ENCODE measurements at regions not wholly inside any gene's neighbourhood (a gene's known extent, or its start where the extent isn't known, plus 50 kb on each side); places are given as distances from the start of the nearest gene placed in this dataset.

- H3K4me1 ChIP-seq: no peaks in the 10 kb centered on the region
- ATAC-seq (peak; percentile 30), DNase-seq (no peak)
- no peaks in the 10 kb centered on the region for H3K36me3 ChIP-seq (replicated peaks in 1 of 2; ENCODE audit: insufficient read depth in 1 of 2, low read depth in 2 of 2)
- H3K9me3 ChIP-seq: peaks cover 0 to 8% (median 0%) of the 10 kb centered on the region in 3 donors
- no peak overlapping the region for H3K27ac ChIP-seq
- no peaks in the 10 kb centered on the region for H3K27me3 ChIP-seq
- 50 to 51% methylated on average over 4 of the region's 4 CpGs for WGBS, 2 donors
- intact Hi-C loops (cut with DNase I): no loop called here
- no peak for TF ChIP-seq POLR2A (IDR thresholded peaks at IDR 0.05)
- TF ChIP-seq, protein P1, sequence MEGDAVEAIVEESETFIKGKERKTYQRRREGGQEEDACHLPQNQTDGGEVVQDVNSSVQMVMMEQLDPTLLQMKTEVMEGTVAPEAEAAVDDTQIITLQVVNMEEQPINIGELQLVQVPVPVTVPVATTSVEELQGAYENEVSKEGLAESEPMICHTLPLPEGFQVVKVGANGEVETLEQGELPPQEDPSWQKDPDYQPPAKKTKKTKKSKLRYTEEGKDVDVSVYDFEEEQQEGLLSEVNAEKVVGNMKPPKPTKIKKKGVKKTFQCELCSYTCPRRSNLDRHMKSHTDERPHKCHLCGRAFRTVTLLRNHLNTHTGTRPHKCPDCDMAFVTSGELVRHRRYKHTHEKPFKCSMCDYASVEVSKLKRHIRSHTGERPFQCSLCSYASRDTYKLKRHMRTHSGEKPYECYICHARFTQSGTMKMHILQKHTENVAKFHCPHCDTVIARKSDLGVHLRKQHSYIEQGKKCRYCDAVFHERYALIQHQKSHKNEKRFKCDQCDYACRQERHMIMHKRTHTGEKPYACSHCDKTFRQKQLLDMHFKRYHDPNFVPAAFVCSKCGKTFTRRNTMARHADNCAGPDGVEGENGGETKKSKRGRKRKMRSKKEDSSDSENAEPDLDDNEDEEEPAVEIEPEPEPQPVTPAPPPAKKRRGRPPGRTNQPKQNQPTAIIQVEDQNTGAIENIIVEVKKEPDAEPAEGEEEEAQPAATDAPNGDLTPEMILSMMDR (IDR thresholded peaks at IDR 0.05): no peak
- no peak overlapping the region for H3K4me3 ChIP-seq
These were observed 158.5 kb downstream of the CD83 start for GRCh38 chr6:14276071-14276470.

DNA sequence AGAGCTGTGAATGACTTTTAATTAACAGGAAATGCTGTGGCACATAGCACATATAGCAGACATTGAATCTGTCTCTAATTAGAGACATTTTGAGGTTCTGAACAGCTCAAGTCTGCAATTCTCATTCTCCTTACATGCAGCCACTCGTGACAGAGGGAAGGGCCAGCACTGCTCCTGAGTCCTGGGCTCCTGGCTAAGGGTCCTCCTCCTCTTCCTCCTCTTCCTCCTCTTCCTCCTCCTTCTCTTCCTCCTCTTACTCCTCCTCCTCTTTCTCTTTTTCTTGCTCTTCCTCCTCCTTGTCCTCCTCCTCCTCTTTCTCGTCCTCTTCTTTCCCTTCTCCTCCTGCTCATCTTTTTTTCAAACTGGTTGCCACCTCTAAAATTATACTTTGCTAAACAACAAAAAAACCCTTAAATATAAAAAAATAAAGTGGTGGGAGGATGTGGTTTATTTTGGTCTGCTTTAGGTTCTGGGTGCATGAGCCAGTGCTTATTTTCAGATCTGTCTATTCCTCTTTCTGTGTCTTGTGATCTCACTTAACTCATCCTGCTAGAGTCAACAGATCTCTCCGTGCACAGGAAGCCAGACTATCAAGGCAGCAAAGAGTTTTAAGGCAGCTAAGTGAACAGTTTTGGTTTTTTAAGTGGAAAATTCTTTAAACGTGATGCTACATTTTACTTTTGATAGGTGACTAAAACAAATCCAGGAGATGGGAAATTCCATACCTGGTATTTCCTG is 159.3 kb downstream of the CD83 start:
- Histone ChIP-seq H3K4me1 (no peaks in the 10 kb centered on the region), H3K27ac (no peak overlapping the region), H3K9me3 (peaks cover 0 to 8% (median 0%) of the 10 kb centered on the region in 3 donors), H3K36me3 (replicated peaks in 1 of 2; ENCODE audit: insufficient read depth in 1 of 2, low read depth in 2 of 2) (no peaks in the 10 kb centered on the region), H3K27me3 (no peaks in the 10 kb centered on the region), H3K4me3 (no peak overlapping the region)
- no peak for ATAC-seq
- WGBS, 2 donors: 53 to 68% methylated on average over 4 of the region's 4 CpGs
- intact Hi-C loops (cut with DNase I): no loop called here
- DNase-seq: peak in 1 of 4 donors; percentile 20
- TF ChIP-seq, protein P1 (IDR thresholded peaks at IDR 0.05): no peak
- no peak for TF ChIP-seq POLR2A (IDR thresholded peaks at IDR 0.05)

DNA sequence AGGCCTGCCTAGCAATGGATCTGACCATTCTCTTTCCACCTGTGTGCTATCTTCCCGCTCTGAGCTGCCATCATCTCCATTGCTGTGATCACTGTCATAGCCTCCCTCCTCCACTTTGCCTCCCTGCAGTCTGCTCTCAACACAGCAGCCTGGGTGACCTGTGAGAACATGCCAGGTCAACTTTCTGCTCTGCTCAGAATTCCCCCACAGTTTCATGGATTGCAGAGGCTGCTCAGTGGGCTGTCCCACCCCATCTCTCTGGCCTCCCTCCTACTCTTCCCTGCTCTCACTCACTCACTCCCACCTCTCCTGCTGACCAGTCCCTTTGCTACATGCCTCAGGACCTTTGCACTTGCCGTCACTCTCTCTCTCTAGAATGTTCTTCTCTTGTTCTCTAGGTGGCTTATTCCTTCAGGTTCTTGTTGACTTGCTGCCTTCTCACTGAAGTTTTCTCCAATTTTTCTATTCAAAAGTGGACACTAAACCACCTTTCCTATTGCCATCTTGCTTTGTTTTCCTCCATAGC is 159.9 kb downstream of the CD83 start:
- Histone ChIP-seq H3K4me3 (no peak overlapping the region), H3K36me3 (replicated peaks in 1 of 2; ENCODE audit: insufficient read depth in 1 of 2, low read depth in 2 of 2) (no peaks in the 10 kb centered on the region), H3K27me3 (no peaks in the 10 kb centered on the region), H3K9me3 (peaks cover 0 to 6% (median 0%) of the 10 kb centered on the region in 3 donors), H3K4me1 (no peaks in the 10 kb centered on the region), H3K27ac (peak overlapping the region in 1 of 4 donors; percentile 17)
- 93 to 98% methylated on average over 2 of the region's 2 CpGs for WGBS, 2 donors
- intact Hi-C loops (cut with DNase I): no loop called here
- DNase-seq (no peak), ATAC-seq (no peak)
- TF ChIP-seq, protein P1 (IDR thresholded peaks at IDR 0.05): no peak
- TF ChIP-seq POLR2A (IDR thresholded peaks at IDR 0.05): no peak

- Histone ChIP-seq H3K4me1 (no peaks in the 10 kb centered on the region), H3K36me3 (replicated peaks in 1 of 2; ENCODE audit: insufficient read depth in 1 of 2, low read depth in 2 of 2) (no peaks in the 10 kb centered on the region), H3K27me3 (no peaks in the 10 kb centered on the region), H3K4me3 (no peak overlapping the region), H3K9me3 (peaks cover 0 to 1% (median 0%) of the 10 kb centered on the region in 3 donors), H3K27ac (no peak overlapping the region)
- ATAC-seq (no peak), DNase-seq (no peak)
- TF ChIP-seq, protein P1 (IDR thresholded peaks at IDR 0.05): no peak
- no peak for TF ChIP-seq POLR2A (IDR thresholded peaks at IDR 0.05)
- WGBS, 2 donors: 81 to 84% methylated on average over 5 of the region's 5 CpGs
- intact Hi-C loops (cut with DNase I): no loop called here
These were observed 160.4 kb downstream of the CD83 start for GRCh38 chr6:14278006-14278405.

GRCh38 chr6:14278446-14278845 is 160.9 kb downstream of the CD83 start:
- 78 to 80% methylated on average over 6 of the region's 6 CpGs for WGBS, 2 donors
- TF ChIP-seq, protein P1 (IDR thresholded peaks at IDR 0.05): no peak
- TF ChIP-seq POLR2A (IDR thresholded peaks at IDR 0.05): no peak
- H3K9me3 ChIP-seq: no peaks in the 10 kb centered on the region
- H3K4me1 ChIP-seq: no peaks in the 10 kb centered on the region
- no peak for ATAC-seq
- intact Hi-C loops (cut with DNase I): no loop called here
- H3K27ac ChIP-seq: no peak overlapping the region
- no peaks in the 10 kb centered on the region for H3K36me3 ChIP-seq (replicated peaks in 1 of 2; ENCODE audit: insufficient read depth in 1 of 2, low read depth in 2 of 2)
- H3K4me3 ChIP-seq: no peak overlapping the region
- no peak for DNase-seq
- H3K27me3 ChIP-seq: no peaks in the 10 kb centered on the region

All from body of pancreas (tissue), 4 donors.